ENCODE measurements at regions not wholly inside any gene's neighbourhood (a gene's known extent, or its start where the extent isn't known, plus 50 kb on each side); places are given as distances from the start of the nearest gene placed in this dataset.

GRCh38 chr2:53544871-53545558 lies 222.6 kb upstream of the CHAC2 start:
- TF ChIP-seq CTCF (IDR thresholded peaks at IDR 0.05) (no peak), RNF2 (IDR thresholded peaks at IDR 0.05; ENCODE audit: borderline replicate concordance, low read depth) (no peak), E2F6 (IDR thresholded peaks at IDR 0.05; ENCODE audit: borderline replicate concordance, low read depth) (no peak), EP300 (IDR thresholded peaks at IDR 0.05) (no peak), TP53 (CRISPR knock-in tag; IDR thresholded peaks at IDR 0.05) (no peak), BHLHE40 (IDR thresholded peaks at IDR 0.05; ENCODE audit: low read depth, low read length) (no peak), NR3C1 (IDR thresholded peaks at IDR 0.05) (no peak)

Data from A549 (cell line).